ENCODE measurements at regions not wholly inside any gene's neighbourhood (a gene's known extent, or its start where the extent isn't known, plus 50 kb on each side); places are given as distances from the start of the nearest gene placed in this dataset.

GRCh38 chr3:71968544-71968943, 183.6 kb upstream of the PROK2 start:
- no peaks in the 10 kb centered on the region for H3K36me3 ChIP-seq (ENCODE audit: control insufficient read depth, insufficient read depth, low read length)
- no peaks in the 10 kb centered on the region for H3K9me3 ChIP-seq (ENCODE audit: control insufficient read depth, insufficient read depth, low read length)
- no peak overlapping the region for H3K4me3 ChIP-seq (ENCODE audit: low read depth, low read length)
- H3K9ac ChIP-seq (ENCODE audit: low read depth, low read length), result no peak overlapping the region
- no peaks in the 10 kb centered on the region for H3K27me3 ChIP-seq (ENCODE audit: control insufficient read depth, insufficient read depth, low read length)
- no peaks in the 10 kb centered on the region for H3K4me1 ChIP-seq (ENCODE audit: control insufficient read depth, insufficient read depth, low read length)

GRCh38 chr3:71966185-71966584, 181.2 kb upstream of the PROK2 start:
- H3K27me3 ChIP-seq (ENCODE audit: control insufficient read depth, insufficient read depth, low read length), result no peaks in the 10 kb centered on the region
- H3K36me3 ChIP-seq (ENCODE audit: control insufficient read depth, insufficient read depth, low read length), result no peaks in the 10 kb centered on the region
- no peak overlapping the region for H3K9ac ChIP-seq (ENCODE audit: low read depth, low read length)
- H3K9me3 ChIP-seq (ENCODE audit: control insufficient read depth, insufficient read depth, low read length), result no peaks in the 10 kb centered on the region
- no peaks in the 10 kb centered on the region for H3K4me1 ChIP-seq (ENCODE audit: control insufficient read depth, insufficient read depth, low read length)
- no peak overlapping the region for H3K4me3 ChIP-seq (ENCODE audit: low read depth, low read length)

- Histone ChIP-seq H3K27me3 (ENCODE audit: control insufficient read depth, insufficient read depth, low read length) (no peaks in the 10 kb centered on the region), H3K4me3 (ENCODE audit: low read depth, low read length) (no peak overlapping the region), H3K4me1 (ENCODE audit: control insufficient read depth, insufficient read depth, low read length) (peaks cover 11% of the 10 kb centered on the region), H3K9ac (ENCODE audit: low read depth, low read length) (no peak overlapping the region), H3K9me3 (ENCODE audit: control insufficient read depth, insufficient read depth, low read length) (no peaks in the 10 kb centered on the region), H3K36me3 (ENCODE audit: control insufficient read depth, insufficient read depth, low read length) (no peaks in the 10 kb centered on the region)
These were observed 179.2 kb upstream of the PROK2 start for GRCh38 chr3:71964170-71964569.

GRCh38 chr3:71962561-71963240, 177.8 kb upstream of the PROK2 start:
- Histone ChIP-seq H3K9ac (ENCODE audit: low read depth, low read length) (no peak overlapping the region), H3K27me3 (ENCODE audit: control insufficient read depth, insufficient read depth, low read length) (no peaks in the 10 kb centered on the region), H3K36me3 (ENCODE audit: control insufficient read depth, insufficient read depth, low read length) (no peaks in the 10 kb centered on the region)

GRCh38 chr3:71961891-71962290, 176.9 kb upstream of the PROK2 start:
- Histone ChIP-seq H3K9me3 (ENCODE audit: control insufficient read depth, insufficient read depth, low read length) (no peaks in the 10 kb centered on the region), H3K4me1 (ENCODE audit: control insufficient read depth, insufficient read depth, low read length) (peaks cover 11% of the 10 kb centered on the region), H3K9ac (ENCODE audit: low read depth, low read length) (no peak overlapping the region)

More at GRCh38 chr3:71962561-71963240, 177.8 kb upstream of the PROK2 start:
- Histone ChIP-seq H3K4me1 (ENCODE audit: control insufficient read depth, insufficient read depth, low read length) (peaks cover 11% of the 10 kb centered on the region), H3K4me3 (ENCODE audit: low read depth, low read length) (no peak overlapping the region), H3K9me3 (ENCODE audit: control insufficient read depth, insufficient read depth, low read length) (no peaks in the 10 kb centered on the region)

GRCh38 chr3:71961378-71961777, 176.4 kb upstream of the PROK2 start:
- H3K9ac ChIP-seq (ENCODE audit: low read depth, low read length), result no peak overlapping the region
- H3K27me3 ChIP-seq (ENCODE audit: control insufficient read depth, insufficient read depth, low read length), result no peaks in the 10 kb centered on the region
- H3K36me3 ChIP-seq (ENCODE audit: control insufficient read depth, insufficient read depth, low read length), result no peaks in the 10 kb centered on the region
- no peak overlapping the region for H3K4me3 ChIP-seq (ENCODE audit: low read depth, low read length)
- no peaks in the 10 kb centered on the region for H3K9me3 ChIP-seq (ENCODE audit: control insufficient read depth, insufficient read depth, low read length)
- H3K4me1 ChIP-seq (ENCODE audit: control insufficient read depth, insufficient read depth, low read length), result peaks cover 11% of the 10 kb centered on the region

More at GRCh38 chr3:71961891-71962290, 176.9 kb upstream of the PROK2 start:
- H3K36me3 ChIP-seq (ENCODE audit: control insufficient read depth, insufficient read depth, low read length), result no peaks in the 10 kb centered on the region
- H3K4me3 ChIP-seq (ENCODE audit: low read depth, low read length), result no peak overlapping the region
- no peaks in the 10 kb centered on the region for H3K27me3 ChIP-seq (ENCODE audit: control insufficient read depth, insufficient read depth, low read length)

GRCh38 chr3:71958533-71958932, 173.6 kb upstream of the PROK2 start:
- H3K27me3 ChIP-seq (ENCODE audit: control insufficient read depth, insufficient read depth, low read length), result no peaks in the 10 kb centered on the region
- H3K4me1 ChIP-seq (ENCODE audit: control insufficient read depth, insufficient read depth, low read length), result peaks cover 16% of the 10 kb centered on the region
- no peak overlapping the region for H3K4me3 ChIP-seq (ENCODE audit: low read depth, low read length)
- H3K9me3 ChIP-seq (ENCODE audit: control insufficient read depth, insufficient read depth, low read length), result no peaks in the 10 kb centered on the region
- H3K36me3 ChIP-seq (ENCODE audit: control insufficient read depth, insufficient read depth, low read length), result no peaks in the 10 kb centered on the region
- no peak overlapping the region for H3K9ac ChIP-seq (ENCODE audit: low read depth, low read length)

GRCh38 chr3:71956716-71957115, 171.8 kb upstream of the PROK2 start:
- H3K9me3 ChIP-seq (ENCODE audit: control insufficient read depth, insufficient read depth, low read length), result no peaks in the 10 kb centered on the region
- H3K36me3 ChIP-seq (ENCODE audit: control insufficient read depth, insufficient read depth, low read length), result no peaks in the 10 kb centered on the region
- no peak overlapping the region for H3K9ac ChIP-seq (ENCODE audit: low read depth, low read length)
- H3K27me3 ChIP-seq (ENCODE audit: control insufficient read depth, insufficient read depth, low read length), result no peaks in the 10 kb centered on the region
- peaks cover 16% of the 10 kb centered on the region for H3K4me1 ChIP-seq (ENCODE audit: control insufficient read depth, insufficient read depth, low read length)
- H3K4me3 ChIP-seq (ENCODE audit: low read depth, low read length), result no peak overlapping the region

GRCh38 chr3:71956069-71956340, 171.1 kb upstream of the PROK2 start:
- peaks cover 16% of the 10 kb centered on the region for H3K4me1 ChIP-seq (ENCODE audit: control insufficient read depth, insufficient read depth, low read length)
- no peaks in the 10 kb centered on the region for H3K27me3 ChIP-seq (ENCODE audit: control insufficient read depth, insufficient read depth, low read length)
- no peaks in the 10 kb centered on the region for H3K9me3 ChIP-seq (ENCODE audit: control insufficient read depth, insufficient read depth, low read length)
- H3K36me3 ChIP-seq (ENCODE audit: control insufficient read depth, insufficient read depth, low read length), result no peaks in the 10 kb centered on the region
- no peak overlapping the region for H3K4me3 ChIP-seq (ENCODE audit: low read depth, low read length)
- H3K9ac ChIP-seq (ENCODE audit: low read depth, low read length), result no peak overlapping the region

- H3K36me3 ChIP-seq (ENCODE audit: control insufficient read depth, insufficient read depth, low read length), result no peaks in the 10 kb centered on the region
- H3K4me3 ChIP-seq (ENCODE audit: low read depth, low read length), result no peak overlapping the region
- no peaks in the 10 kb centered on the region for H3K27me3 ChIP-seq (ENCODE audit: control insufficient read depth, insufficient read depth, low read length)
- H3K9me3 ChIP-seq (ENCODE audit: control insufficient read depth, insufficient read depth, low read length), result no peaks in the 10 kb centered on the region
- peak overlapping the region; percentile 41 for H3K9ac ChIP-seq (ENCODE audit: low read depth, low read length)
- peaks cover 13% of the 10 kb centered on the region for H3K4me1 ChIP-seq (ENCODE audit: control insufficient read depth, insufficient read depth, low read length)
These were observed 170.5 kb upstream of the PROK2 start for GRCh38 chr3:71955240-71956068.

- Histone ChIP-seq H3K4me1 (ENCODE audit: control insufficient read depth, insufficient read depth, low read length) (peaks cover 6% of the 10 kb centered on the region), H3K27me3 (ENCODE audit: control insufficient read depth, insufficient read depth, low read length) (peaks cover 5% of the 10 kb centered on the region), H3K9me3 (ENCODE audit: control insufficient read depth, insufficient read depth, low read length) (no peaks in the 10 kb centered on the region), H3K9ac (ENCODE audit: low read depth, low read length) (no peak overlapping the region), H3K4me3 (ENCODE audit: low read depth, low read length) (no peak overlapping the region), H3K36me3 (ENCODE audit: control insufficient read depth, insufficient read depth, low read length) (no peaks in the 10 kb centered on the region)
These were observed 166.9 kb upstream of the PROK2 start for GRCh38 chr3:71951842-71952241.

GRCh38 chr3:71951361-71951760, 166.4 kb upstream of the PROK2 start:
- H3K36me3 ChIP-seq (ENCODE audit: control insufficient read depth, insufficient read depth, low read length), result no peaks in the 10 kb centered on the region
- H3K9me3 ChIP-seq (ENCODE audit: control insufficient read depth, insufficient read depth, low read length), result no peaks in the 10 kb centered on the region
- H3K4me1 ChIP-seq (ENCODE audit: control insufficient read depth, insufficient read depth, low read length), result peaks cover 6% of the 10 kb centered on the region
- no peak overlapping the region for H3K4me3 ChIP-seq (ENCODE audit: low read depth, low read length)
- H3K27me3 ChIP-seq (ENCODE audit: control insufficient read depth, insufficient read depth, low read length), result peaks cover 9% of the 10 kb centered on the region
- H3K9ac ChIP-seq (ENCODE audit: low read depth, low read length), result no peak overlapping the region
